Uterus (tissue), 3 donors: ENCODE measurements at regions not wholly inside any gene's neighbourhood (a gene's known extent, or its start where the extent isn't known, plus 50 kb on each side); places are given as distances from the start of the nearest gene placed in this dataset.

ENCODE experiments used
- DNase-seq, 2 donors: peaks; one replicate each; pipeline ENCODE4 v3.0.0-alpha.2; 2019 to 2020
- H3K27ac ChIP-seq, 2 donors: fragments of 200-600 bp; sonication (generic); 1 replicate in 1 of 2; 2 replicates in 1 of 2; pipeline ENCODE4 v1.5.1; 2016 to 2018
- H3K27me3 ChIP-seq, 2 donors: fragments of 200-600 bp; sonication (generic); one replicate each; pipeline ENCODE4 v1.5.1; 2018 to 2019; ENCODE audit warnings: control low read depth in 1 of 2
- H3K36me3 ChIP-seq, 2 donors: fragments of 200-600 bp; sonication (generic); one replicate each; pipeline ENCODE4 v1.5.1; 2019; ENCODE audit warnings: control low read depth in 1 of 2
- H3K4me1 ChIP-seq, 2 donors: fragments of 200-600 bp; sonication (generic); one replicate each; pipeline ENCODE4 v1.5.1; 2018 to 2019; ENCODE audit warnings: control low read depth in 1 of 2
- H3K4me3 ChIP-seq, 2 donors: fragments of 200-600 bp; sonication (generic); 1 replicate in 1 of 2; 2 replicates in 1 of 2; pipeline ENCODE4 v1.5.1; 2018 to 2019; ENCODE audit warnings: mild to moderate bottlenecking in 1 of 2
- H3K9me3 ChIP-seq, 2 donors: fragments of 200-600 bp; sonication (generic); one replicate each; pipeline ENCODE4 v1.5.1; 2019; ENCODE audit warnings: control low read depth in 1 of 2
- POLR2A ChIP-seq, 2 donors: fragments of 450-650 bp; IDR thresholded peaks; one replicate each; pipeline ENCODE4 v1.6.1; 2016; ENCODE audit warnings: antibody characterized with exemption in 2 of 2, mild to moderate bottlenecking in 1 of 2, moderate library complexity in 1 of 2
- intact Hi-C: fragments of 100-400 bp; cut with DNase I; formaldehyde crosslinking; loops from one replicate; pipeline ENCODE4 v1.15.1; 2023; ENCODE audit warnings: low total_unique reads
- TF ChIP-seq, protein P1 (sequence below), 4 experiments: fragments of 200-600 bp in 2 of 4; fragments of 450-650 bp in 2 of 4; sonication (generic) in 2 of 4; IDR thresholded peaks; one replicate each; pipeline ENCODE4 v1.5.1; 2016 to 2019; ENCODE audit warnings: antibody characterized with exemption in 4 of 4, mild to moderate bottlenecking in 2 of 4, moderate library complexity in 1 of 4
- donor health status: DM: yes; HTN: yes; CAD: no.

DNA sequence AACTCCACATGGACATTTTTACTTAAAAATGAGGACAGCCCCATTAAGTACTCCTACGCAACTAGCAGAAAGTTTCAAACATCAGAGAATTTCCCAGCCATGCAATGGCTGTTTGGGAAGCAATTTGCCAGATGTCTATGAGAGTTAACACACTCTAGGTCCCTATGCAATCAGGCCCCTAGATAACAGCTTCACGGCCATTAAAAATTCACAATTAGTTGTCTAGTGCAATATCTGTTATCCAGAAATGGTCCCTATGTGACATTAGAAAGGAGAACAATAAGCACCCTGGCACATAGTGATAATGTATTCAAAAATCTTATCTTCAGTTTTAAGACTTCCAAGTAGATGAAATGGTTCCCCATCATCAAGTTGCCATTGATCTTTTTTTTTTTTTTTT lies 174.3 kb upstream of the NRSN1 start:
- Histone ChIP-seq H3K27ac (no peak overlapping the region), H3K27me3 (no peaks in the 10 kb centered on the region), H3K4me3 (no peak overlapping the region), H3K36me3 (no peaks in the 10 kb centered on the region), H3K9me3 (no peaks in the 10 kb centered on the region), H3K4me1 (no peaks in the 10 kb centered on the region)
- TF ChIP-seq, protein P1, sequence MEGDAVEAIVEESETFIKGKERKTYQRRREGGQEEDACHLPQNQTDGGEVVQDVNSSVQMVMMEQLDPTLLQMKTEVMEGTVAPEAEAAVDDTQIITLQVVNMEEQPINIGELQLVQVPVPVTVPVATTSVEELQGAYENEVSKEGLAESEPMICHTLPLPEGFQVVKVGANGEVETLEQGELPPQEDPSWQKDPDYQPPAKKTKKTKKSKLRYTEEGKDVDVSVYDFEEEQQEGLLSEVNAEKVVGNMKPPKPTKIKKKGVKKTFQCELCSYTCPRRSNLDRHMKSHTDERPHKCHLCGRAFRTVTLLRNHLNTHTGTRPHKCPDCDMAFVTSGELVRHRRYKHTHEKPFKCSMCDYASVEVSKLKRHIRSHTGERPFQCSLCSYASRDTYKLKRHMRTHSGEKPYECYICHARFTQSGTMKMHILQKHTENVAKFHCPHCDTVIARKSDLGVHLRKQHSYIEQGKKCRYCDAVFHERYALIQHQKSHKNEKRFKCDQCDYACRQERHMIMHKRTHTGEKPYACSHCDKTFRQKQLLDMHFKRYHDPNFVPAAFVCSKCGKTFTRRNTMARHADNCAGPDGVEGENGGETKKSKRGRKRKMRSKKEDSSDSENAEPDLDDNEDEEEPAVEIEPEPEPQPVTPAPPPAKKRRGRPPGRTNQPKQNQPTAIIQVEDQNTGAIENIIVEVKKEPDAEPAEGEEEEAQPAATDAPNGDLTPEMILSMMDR (IDR thresholded peaks at IDR 0.05): no peak
- TF ChIP-seq POLR2A (IDR thresholded peaks at IDR 0.05): no peak
- intact Hi-C loops: no loop called here
- no peak for DNase-seq

- Histone ChIP-seq H3K27ac (no peak overlapping the region), H3K9me3 (no peaks in the 10 kb centered on the region), H3K36me3 (no peaks in the 10 kb centered on the region), H3K27me3 (no peaks in the 10 kb centered on the region), H3K4me3 (no peak overlapping the region), H3K4me1 (no peaks in the 10 kb centered on the region)
- no peak for DNase-seq
- no peak for TF ChIP-seq POLR2A (IDR thresholded peaks at IDR 0.05)
- intact Hi-C loops: no loop called here
Observed at GRCh38 chr6:23952245-23952644, 173.8 kb upstream of the NRSN1 start.

GRCh38 chr6:23953976-23954375 lies 172.0 kb upstream of the NRSN1 start:
- Histone ChIP-seq H3K27me3 (no peaks in the 10 kb centered on the region), H3K4me1 (no peaks in the 10 kb centered on the region), H3K9me3 (no peaks in the 10 kb centered on the region), H3K4me3 (no peak overlapping the region), H3K36me3 (no peaks in the 10 kb centered on the region), H3K27ac (no peak overlapping the region)
- TF ChIP-seq POLR2A (IDR thresholded peaks at IDR 0.05): no peak
- TF ChIP-seq, protein P1 (IDR thresholded peaks at IDR 0.05): no peak
- intact Hi-C loops: no loop called here
- DNase-seq: no peak

DNA sequence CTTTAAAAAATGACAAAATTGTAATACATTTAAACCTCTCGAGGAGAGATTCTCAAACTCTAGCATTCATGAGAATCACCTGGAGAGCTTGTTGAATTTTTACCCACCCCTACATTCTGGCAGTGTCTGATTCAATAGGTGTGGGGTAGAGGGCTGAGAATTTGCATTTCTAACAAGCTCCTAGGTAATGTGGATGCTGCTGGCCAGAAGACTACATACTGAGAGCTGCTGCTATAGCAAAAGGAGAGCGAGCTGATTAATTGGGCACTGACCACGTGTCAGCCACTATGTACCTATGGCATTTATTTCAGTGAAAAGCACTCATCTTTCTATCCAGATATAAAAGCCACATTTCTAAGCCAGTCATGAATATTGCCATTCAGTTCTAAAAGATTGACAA lies 169.0 kb upstream of the NRSN1 start:
- H3K4me3 ChIP-seq: no peak overlapping the region
- no peak overlapping the region for H3K27ac ChIP-seq
- H3K36me3 ChIP-seq: no peaks in the 10 kb centered on the region
- no peaks in the 10 kb centered on the region for H3K27me3 ChIP-seq
- no peaks in the 10 kb centered on the region for H3K4me1 ChIP-seq
- intact Hi-C loops: no loop called here
- no peak for TF ChIP-seq POLR2A (IDR thresholded peaks at IDR 0.05)
- TF ChIP-seq, protein P1 (IDR thresholded peaks at IDR 0.05): no peak
- no peak for DNase-seq
- H3K9me3 ChIP-seq: no peaks in the 10 kb centered on the region

GRCh38 chr6:23964865-23965264 lies 161.2 kb upstream of the NRSN1 start:
- H3K27me3 ChIP-seq: no peaks in the 10 kb centered on the region
- intact Hi-C loops: no loop called here
- H3K4me3 ChIP-seq: no peak overlapping the region
- no peaks in the 10 kb centered on the region for H3K4me1 ChIP-seq
- no peaks in the 10 kb centered on the region for H3K9me3 ChIP-seq
- no peak overlapping the region for H3K27ac ChIP-seq
- H3K36me3 ChIP-seq: no peaks in the 10 kb centered on the region
- DNase-seq: no peak
- TF ChIP-seq, protein P1 (IDR thresholded peaks at IDR 0.05): no peak
- no peak for TF ChIP-seq POLR2A (IDR thresholded peaks at IDR 0.05)

DNA sequence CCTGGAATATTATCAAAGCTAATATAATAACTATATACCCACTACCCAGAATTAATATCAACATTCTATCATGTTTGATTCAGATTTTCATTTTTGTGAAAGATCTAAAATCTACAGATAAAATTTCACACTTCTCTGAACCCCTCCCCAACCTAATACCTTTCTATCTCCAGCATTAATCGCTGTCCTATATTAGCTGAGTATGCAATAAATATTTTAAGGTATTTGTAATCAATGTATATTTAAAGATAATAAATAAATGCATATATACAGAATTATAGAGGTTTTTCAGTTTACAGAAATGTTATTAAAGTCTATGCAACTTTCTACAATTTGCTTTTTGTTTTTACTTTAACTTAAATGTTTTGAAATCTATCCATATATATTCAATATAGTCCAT lies 156.7 kb upstream of the NRSN1 start:
- Histone ChIP-seq H3K4me1 (no peaks in the 10 kb centered on the region), H3K27ac (no peak overlapping the region), H3K36me3 (no peaks in the 10 kb centered on the region), H3K27me3 (no peaks in the 10 kb centered on the region), H3K4me3 (no peak overlapping the region), H3K9me3 (no peaks in the 10 kb centered on the region)
- intact Hi-C loops: no loop called here
- TF ChIP-seq POLR2A (IDR thresholded peaks at IDR 0.05): no peak
- TF ChIP-seq, protein P1 (IDR thresholded peaks at IDR 0.05): no peak
- no peak for DNase-seq
